ENCODE measurements at regions not wholly inside any gene's neighbourhood (a gene's known extent, or its start where the extent isn't known, plus 50 kb on each side); places are given as distances from the start of the nearest gene placed in this dataset.

DNA sequence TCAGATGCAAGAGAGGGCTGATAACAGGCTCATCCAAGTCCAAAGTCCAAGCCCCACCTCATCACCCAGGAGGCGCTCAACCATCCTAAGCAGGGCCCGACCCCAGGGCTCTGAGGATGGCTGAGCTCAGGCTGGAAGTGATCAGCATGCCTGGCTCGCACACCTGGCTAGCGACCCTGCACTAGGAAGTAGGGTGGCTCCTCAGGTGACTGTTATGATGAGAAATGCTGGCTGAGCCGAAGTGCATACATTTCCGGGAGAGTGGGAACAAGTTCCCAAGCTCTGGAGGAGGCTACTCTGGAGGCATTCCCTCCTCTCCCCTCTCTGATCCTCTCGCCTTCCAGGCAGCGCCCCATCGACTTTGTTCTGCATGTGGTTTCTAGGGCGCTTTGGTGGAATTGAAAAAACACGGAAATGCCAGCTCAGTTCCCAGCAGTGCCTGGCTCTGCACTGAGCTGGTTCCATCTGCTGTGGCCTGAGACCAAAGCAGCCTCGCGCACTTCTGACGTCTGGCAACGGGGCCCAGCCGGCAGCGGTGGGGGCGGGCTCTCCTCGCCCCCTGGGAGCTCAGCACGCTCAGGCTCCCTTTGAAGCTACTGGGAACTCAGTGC, 130.3 kb downstream of the IRF8 start:
- POLR2A ChIA-PET = no interaction called here
- intact Hi-C loops (cut with micrococcal nuclease) (no loop called here), dilution Hi-C loops (cut with MboI; ENCODE audit: extremely low pct_ligation_motif_present, low sequenced_read_pairs) (no loop called here)
- TF ChIP-seq EZH2 (IDR thresholded peaks at IDR 0.05; ENCODE audit: borderline replicate concordance, low read depth, low read length, severe bottlenecking) (no peak), POLR2A (IDR thresholded peaks at IDR 0.05; ENCODE audit: low read depth, low read length) (no peak), MAX (IDR thresholded peaks at IDR 0.05; ENCODE audit: insufficient read depth, insufficient read length) (no peak)
- no peaks in the 10 kb centered on the region for H3K36me3 ChIP-seq (ENCODE audit: control insufficient read depth in 2 of 2, extremely low read depth in 1 of 2, insufficient read depth in 2 of 2, low read length in 2 of 2)
- no peaks in the 10 kb centered on the region for H3K4me1 ChIP-seq (ENCODE audit: control insufficient read depth, extremely low read depth, insufficient read depth, low read length)
- DNase-seq (ENCODE audit: low read depth, low spot score) = no peak
- no peaks in the 10 kb centered on the region for H3K9me1 ChIP-seq (replicated peaks; ENCODE audit: control insufficient read depth, extremely low read depth, insufficient read depth, low read length)
- FAIRE-seq = no peak
- no peak overlapping the region for H3K4me2 ChIP-seq (ENCODE audit: insufficient read depth, low read length)
- H2AFZ ChIP-seq (ENCODE audit: low read depth, low read length) = no peak overlapping the region
- H4K20me1 ChIP-seq (replicated peaks; ENCODE audit: control insufficient read depth, extremely low read depth, insufficient read depth, low read length) = no peaks in the 10 kb centered on the region
- no peak overlapping the region for H3K9ac ChIP-seq (replicated peaks; ENCODE audit: extremely low read depth, insufficient read depth, low read length)
- H3K27me3 ChIP-seq (ENCODE audit: control insufficient read depth in 2 of 2, insufficient read depth in 2 of 2, low read length in 2 of 2) = no peaks in the 10 kb centered on the region
- CTCF ChIA-PET = interaction anchor here (1.2 to 1.8 kb wide), 4 partner anchors 13 to 210 kb away, joined by 3 to 5 read pairs (median 4); no protein-coding TSS in a partner anchor
- no peaks in the 10 kb centered on the region for H3K9me3 ChIP-seq (replicated peaks; ENCODE audit: control insufficient read depth, insufficient read depth, low read length)
- BruUV-seq (replicated peaks) = no TSS peak
- H3K79me2 ChIP-seq (ENCODE audit: control insufficient read depth, insufficient read depth, low read length) = no peaks in the 10 kb centered on the region
- no peak overlapping the region for H3K27ac ChIP-seq (ENCODE audit: insufficient read depth, low read depth, low read length)
- no peak overlapping the region for H3K4me3 ChIP-seq (replicated peaks in 1 of 3; ENCODE audit: insufficient read depth in 1 of 3, low read depth in 1 of 3, low read length in 3 of 3)

DNA sequence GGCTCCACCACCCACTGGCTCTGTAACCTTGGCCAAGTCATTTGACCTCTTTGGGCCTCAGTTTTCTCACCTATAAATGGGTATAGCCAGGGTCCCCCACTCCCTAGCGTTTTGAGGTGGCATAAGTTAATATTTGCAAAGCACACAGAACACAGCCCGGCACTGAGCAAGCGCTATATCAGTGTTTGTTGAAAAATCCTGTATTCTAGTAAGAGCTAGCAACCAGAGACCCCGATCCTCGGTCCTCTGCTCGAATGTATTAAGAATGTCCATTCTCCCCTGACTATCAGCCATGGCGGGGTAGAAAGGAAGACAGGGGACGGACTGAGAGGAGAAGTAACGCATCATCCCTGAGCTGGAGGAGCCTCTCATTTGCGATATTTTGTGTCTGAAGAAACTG, 131.2 kb downstream of the IRF8 start:
- intact Hi-C loops (cut with micrococcal nuclease) = no loop called here
- H3K9ac ChIP-seq (replicated peaks; ENCODE audit: extremely low read depth, insufficient read depth, low read length) = no peak overlapping the region
- TF ChIP-seq CTCF (IDR thresholded peaks at IDR 0.05; ENCODE audit: extremely low read depth in 1 of 2, insufficient read depth in 1 of 2, low read depth in 1 of 2, low read length in 2 of 2) = no peak
- TF ChIP-seq FOS (IDR thresholded peaks at IDR 0.05; ENCODE audit: borderline replicate concordance, insufficient read depth, low read length) = no peak
- TF ChIP-seq JUN (IDR thresholded peaks at IDR 0.05; ENCODE audit: borderline replicate concordance, insufficient read depth, insufficient read length, low read depth) = no peak
- H3K4me1 ChIP-seq (ENCODE audit: control insufficient read depth, extremely low read depth, insufficient read depth, low read length) = no peaks in the 10 kb centered on the region
- ChIA-PET POLR2A (no interaction called here), CTCF (interaction anchor here (0.7 to 1.8 kb wide), 4 partner anchors 14 to 211 kb away, joined by 3 to 5 read pairs (median 3); no protein-coding TSS in a partner anchor)
- H3K4me3 ChIP-seq (replicated peaks in 1 of 3; ENCODE audit: insufficient read depth in 1 of 3, low read depth in 1 of 3, low read length in 3 of 3) = no peak overlapping the region
- no peak overlapping the region for H2AFZ ChIP-seq (ENCODE audit: low read depth, low read length)
- dilution Hi-C loops (cut with MboI; ENCODE audit: extremely low pct_ligation_motif_present, low sequenced_read_pairs) = no loop called here
- H3K9me1 ChIP-seq (replicated peaks; ENCODE audit: control insufficient read depth, extremely low read depth, insufficient read depth, low read length) = no peaks in the 10 kb centered on the region
- H3K27me3 ChIP-seq (ENCODE audit: control insufficient read depth in 2 of 2, insufficient read depth in 2 of 2, low read length in 2 of 2) = no peaks in the 10 kb centered on the region
- H3K36me3 ChIP-seq (ENCODE audit: control insufficient read depth in 2 of 2, extremely low read depth in 1 of 2, insufficient read depth in 2 of 2, low read length in 2 of 2) = no peaks in the 10 kb centered on the region
- H3K79me2 ChIP-seq (ENCODE audit: control insufficient read depth, insufficient read depth, low read length) = no peaks in the 10 kb centered on the region
- DNase-seq (ENCODE audit: low read depth, low spot score) (no peak), FAIRE-seq (no peak)
- H4K20me1 ChIP-seq (replicated peaks; ENCODE audit: control insufficient read depth, extremely low read depth, insufficient read depth, low read length) = no peaks in the 10 kb centered on the region
- no peak overlapping the region for H3K27ac ChIP-seq (ENCODE audit: insufficient read depth, low read depth, low read length)
- BruUV-seq (replicated peaks) = no TSS peak
- no peak overlapping the region for H3K4me2 ChIP-seq (ENCODE audit: insufficient read depth, low read length)
- no peaks in the 10 kb centered on the region for H3K9me3 ChIP-seq (replicated peaks; ENCODE audit: control insufficient read depth, insufficient read depth, low read length)

Measured in endothelial cell of umbilical vein (primary cell).